ENCODE measurements at regions not wholly inside any gene's neighbourhood (a gene's known extent, or its start where the extent isn't known, plus 50 kb on each side); places are given as distances from the start of the nearest gene placed in this dataset.

GRCh38 chrX:5829469-5829868 is 399.2 kb downstream of the NLGN4X start:
- H3K36me3 Mint-ChIP-seq, result no peaks in the 10 kb centered on the region
- H3K9me3 Mint-ChIP-seq, result peaks cover 1% of the 10 kb centered on the region
- no peaks in the 10 kb centered on the region for H3K4me1 Mint-ChIP-seq
- H3K27me3 Mint-ChIP-seq, result no peaks in the 10 kb centered on the region
- no peak for DNase-seq
- H3K4me3 Mint-ChIP-seq, result no peak overlapping the region
- H3K27ac Mint-ChIP-seq, result no peak overlapping the region

- Mint-ChIP-seq H3K27me3 (no peaks in the 10 kb centered on the region), H3K4me1 (no peaks in the 10 kb centered on the region), H3K4me3 (no peak overlapping the region), H3K27ac (no peak overlapping the region), H3K9me3 (peaks cover 1% of the 10 kb centered on the region), H3K36me3 (no peaks in the 10 kb centered on the region)
- no peak for DNase-seq
Measured at GRCh38 chrX:5829060-5829459, 399.6 kb downstream of the NLGN4X start.

- no peaks in the 10 kb centered on the region for H3K4me1 Mint-ChIP-seq
- H3K27me3 Mint-ChIP-seq, result no peaks in the 10 kb centered on the region
- peaks cover 1% of the 10 kb centered on the region for H3K9me3 Mint-ChIP-seq
Measured at GRCh38 chrX:5823903-5824302, 404.8 kb downstream of the NLGN4X start.

GRCh38 chrX:5810636-5811035 is 418.0 kb downstream of the NLGN4X start:
- no peak for DNase-seq
- no peaks in the 10 kb centered on the region for H3K27me3 Mint-ChIP-seq
- H3K27ac Mint-ChIP-seq, result no peak overlapping the region
- H3K36me3 Mint-ChIP-seq, result no peaks in the 10 kb centered on the region
- no peak overlapping the region for H3K4me3 Mint-ChIP-seq
- H3K9me3 Mint-ChIP-seq, result peaks cover 1% of the 10 kb centered on the region
- H3K4me1 Mint-ChIP-seq, result no peaks in the 10 kb centered on the region

More at GRCh38 chrX:5823903-5824302, 404.8 kb downstream of the NLGN4X start:
- H3K27ac Mint-ChIP-seq, result no peak overlapping the region
- H3K36me3 Mint-ChIP-seq, result no peaks in the 10 kb centered on the region
- no peak overlapping the region for H3K4me3 Mint-ChIP-seq
- DNase-seq, result no peak

GRCh38 chrX:5807181-5807580 is 421.5 kb downstream of the NLGN4X start:
- no peak overlapping the region for H3K27ac Mint-ChIP-seq
- no peak overlapping the region for H3K4me3 Mint-ChIP-seq
- H3K36me3 Mint-ChIP-seq, result no peaks in the 10 kb centered on the region
- DNase-seq, result no peak
- peaks cover 1% of the 10 kb centered on the region for H3K9me3 Mint-ChIP-seq
- H3K27me3 Mint-ChIP-seq, result no peaks in the 10 kb centered on the region
- no peaks in the 10 kb centered on the region for H3K4me1 Mint-ChIP-seq

GRCh38 chrX:5802391-5802790 is 426.3 kb downstream of the NLGN4X start:
- H3K27ac Mint-ChIP-seq, result no peak overlapping the region
- no peak for DNase-seq
- H3K36me3 Mint-ChIP-seq, result no peaks in the 10 kb centered on the region
- H3K4me1 Mint-ChIP-seq, result no peaks in the 10 kb centered on the region
- H3K9me3 Mint-ChIP-seq, result no peaks in the 10 kb centered on the region
- H3K27me3 Mint-ChIP-seq, result no peaks in the 10 kb centered on the region
- no peak overlapping the region for H3K4me3 Mint-ChIP-seq

- Mint-ChIP-seq H3K27ac (no peak overlapping the region), H3K36me3 (no peaks in the 10 kb centered on the region), H3K4me3 (no peak overlapping the region), H3K27me3 (no peaks in the 10 kb centered on the region), H3K9me3 (peaks cover 2% of the 10 kb centered on the region), H3K4me1 (no peaks in the 10 kb centered on the region)
- no peak for DNase-seq
Measured at GRCh38 chrX:5791721-5792120, 436.9 kb downstream of the NLGN4X start.

- Mint-ChIP-seq H3K27me3 (no peaks in the 10 kb centered on the region), H3K27ac (no peak overlapping the region), H3K4me1 (no peaks in the 10 kb centered on the region), H3K4me3 (no peak overlapping the region), H3K9me3 (peaks cover 2% of the 10 kb centered on the region), H3K36me3 (no peaks in the 10 kb centered on the region)
- DNase-seq, result no peak
Measured at GRCh38 chrX:5788910-5789309, 439.8 kb downstream of the NLGN4X start.

GRCh38 chrX:5780821-5781220 is 447.8 kb downstream of the NLGN4X start:
- H3K4me3 Mint-ChIP-seq, result no peak overlapping the region
- DNase-seq, result no peak
- no peaks in the 10 kb centered on the region for H3K9me3 Mint-ChIP-seq
- no peaks in the 10 kb centered on the region for H3K4me1 Mint-ChIP-seq
- no peaks in the 10 kb centered on the region for H3K27me3 Mint-ChIP-seq
- H3K27ac Mint-ChIP-seq, result no peak overlapping the region
- H3K36me3 Mint-ChIP-seq, result no peaks in the 10 kb centered on the region

GRCh38 chrX:5775846-5776430 is 452.7 kb downstream of the NLGN4X start:
- H3K9me3 Mint-ChIP-seq, result no peaks in the 10 kb centered on the region
- H3K4me1 Mint-ChIP-seq, result no peaks in the 10 kb centered on the region
- no peak overlapping the region for H3K4me3 Mint-ChIP-seq
- no peaks in the 10 kb centered on the region for H3K27me3 Mint-ChIP-seq
- no peak for DNase-seq
- no peaks in the 10 kb centered on the region for H3K36me3 Mint-ChIP-seq
- H3K27ac Mint-ChIP-seq, result no peak overlapping the region

GRCh38 chrX:5774446-5774845 is 454.2 kb downstream of the NLGN4X start:
- no peaks in the 10 kb centered on the region for H3K9me3 Mint-ChIP-seq
- H3K27me3 Mint-ChIP-seq, result no peaks in the 10 kb centered on the region
- no peaks in the 10 kb centered on the region for H3K4me1 Mint-ChIP-seq

GRCh38 chrX:5771441-5771840 is 457.2 kb downstream of the NLGN4X start:
- no peaks in the 10 kb centered on the region for H3K27me3 Mint-ChIP-seq
- H3K9me3 Mint-ChIP-seq, result no peaks in the 10 kb centered on the region
- H3K4me1 Mint-ChIP-seq, result no peaks in the 10 kb centered on the region
- no peak for DNase-seq
- no peak overlapping the region for H3K27ac Mint-ChIP-seq
- H3K4me3 Mint-ChIP-seq, result no peak overlapping the region
- no peaks in the 10 kb centered on the region for H3K36me3 Mint-ChIP-seq

More at GRCh38 chrX:5774446-5774845, 454.2 kb downstream of the NLGN4X start:
- H3K36me3 Mint-ChIP-seq, result no peaks in the 10 kb centered on the region
- no peak overlapping the region for H3K27ac Mint-ChIP-seq
- H3K4me3 Mint-ChIP-seq, result no peak overlapping the region
- no peak for DNase-seq

- Mint-ChIP-seq H3K36me3 (no peaks in the 10 kb centered on the region), H3K9me3 (no peaks in the 10 kb centered on the region), H3K4me3 (no peak overlapping the region), H3K4me1 (no peaks in the 10 kb centered on the region), H3K27ac (no peak overlapping the region), H3K27me3 (no peaks in the 10 kb centered on the region)
- DNase-seq, result no peak
Measured at GRCh38 chrX:5756616-5757015, 472.1 kb downstream of the NLGN4X start.

GRCh38 chrX:5753291-5753690 is 475.4 kb downstream of the NLGN4X start:
- Mint-ChIP-seq H3K4me3 (no peak overlapping the region), H3K4me1 (no peaks in the 10 kb centered on the region), H3K27ac (no peak overlapping the region), H3K9me3 (no peaks in the 10 kb centered on the region), H3K27me3 (no peaks in the 10 kb centered on the region), H3K36me3 (no peaks in the 10 kb centered on the region)
- DNase-seq, result no peak

GRCh38 chrX:5752831-5753230 is 475.8 kb downstream of the NLGN4X start:
- Mint-ChIP-seq H3K27me3 (no peaks in the 10 kb centered on the region), H3K4me1 (no peaks in the 10 kb centered on the region), H3K36me3 (no peaks in the 10 kb centered on the region), H3K4me3 (no peak overlapping the region), H3K27ac (no peak overlapping the region), H3K9me3 (no peaks in the 10 kb centered on the region)
- DNase-seq, result no peak

GRCh38 chrX:5748586-5749150 is 480.0 kb downstream of the NLGN4X start:
- H3K36me3 Mint-ChIP-seq, result no peaks in the 10 kb centered on the region
- no peak for DNase-seq
- no peaks in the 10 kb centered on the region for H3K27me3 Mint-ChIP-seq
- no peak overlapping the region for H3K4me3 Mint-ChIP-seq
- H3K4me1 Mint-ChIP-seq, result no peaks in the 10 kb centered on the region
- no peaks in the 10 kb centered on the region for H3K9me3 Mint-ChIP-seq
- no peak overlapping the region for H3K27ac Mint-ChIP-seq
